Kidney (tissue), 13 donors: ENCODE measurements at regions not wholly inside any gene's neighbourhood (a gene's known extent, or its start where the extent isn't known, plus 50 kb on each side); places are given as distances from the start of the nearest gene placed in this dataset.

ENCODE experiments used
- DNase-seq, 5 donors: peaks; one replicate each; pipeline ENCODE4 v3.0.0-alpha.2; 2013 to 2020
- FAIRE-seq: peaks from 2 replicates; lab custom pipeline; 2012; peaks lifted over from hg19 to GRCh38; lab: Jason Lieb, UNC
- H3K27ac ChIP-seq, 2 donors: one replicate each; pipeline ENCODE4 v1.7.0; 2013; ENCODE audit warnings: low read depth in 2 of 2, low read length in 2 of 2, inconsistent platforms in 1 of 2
- H3K27me3 ChIP-seq: one replicate; pipeline ENCODE4 v1.7.1; 2013; ENCODE audit warnings: low read length, inconsistent platforms; ENCODE audit not compliant: control insufficient read depth, insufficient read depth
- H3K36me3 ChIP-seq, 3 donors: one replicate each; pipeline versions ENCODE4 v1.7.0 to v1.7.1; 2013; ENCODE audit warnings: low read length in 3 of 3, control low read depth in 1 of 3, inconsistent platforms in 1 of 3; ENCODE audit not compliant: insufficient read depth in 3 of 3, control insufficient read depth in 2 of 3
- H3K4me1 ChIP-seq, 3 donors: one replicate each; pipeline versions ENCODE4 v1.7.0 to v1.7.1; 2013; ENCODE audit warnings: low read length in 3 of 3, inconsistent platforms in 1 of 3, low read depth in 1 of 3; ENCODE audit not compliant: control insufficient read depth in 2 of 3, insufficient read depth in 2 of 3
- H3K4me3 ChIP-seq, 3 donors: one replicate each; pipeline versions ENCODE4 v1.7.0 to v1.8.1; 2013; ENCODE audit warnings: low read length in 3 of 3, control low read depth in 1 of 3, inconsistent platforms in 1 of 3
- H3K9ac ChIP-seq, 3 donors: one replicate each; pipeline versions ENCODE4 v1.7.0 to v1.7.1; 2013; ENCODE audit warnings: low read length in 3 of 3, control low read depth in 1 of 3, inconsistent platforms in 1 of 3
- H3K9me3 ChIP-seq, 3 donors: one replicate each; pipeline versions ENCODE4 v1.7.0 to v1.7.1; 2013; ENCODE audit warnings: low read length in 3 of 3, control low read depth in 1 of 3, inconsistent platforms in 1 of 3; ENCODE audit not compliant: control insufficient read depth in 2 of 3, insufficient read depth in 1 of 3
- intact Hi-C: fragments of 100-400 bp; cut with DNase I; formaldehyde crosslinking; loops from one replicate; pipeline ENCODE4 v1.11.1; 2022
- TF ChIP-seq, protein P1 (sequence below): IDR thresholded peaks from 3 replicates; pipeline ENCODE4 v1.5.1; 2012; ENCODE audit warnings: mild to moderate bottlenecking, moderate library complexity, borderline replicate concordance; ENCODE audit not compliant: insufficient read depth; ENCODE audit errors: extremely low read depth
- donor health status: control.
- donor health status: control.
- donor health status: control.
- donor health status: control.
- donor health status: control.
- donor health status: DM: yes; HTN: yes; CAD: no.
- donor health status: Normal renal cell carcinoma (clear cell type).

DNA sequence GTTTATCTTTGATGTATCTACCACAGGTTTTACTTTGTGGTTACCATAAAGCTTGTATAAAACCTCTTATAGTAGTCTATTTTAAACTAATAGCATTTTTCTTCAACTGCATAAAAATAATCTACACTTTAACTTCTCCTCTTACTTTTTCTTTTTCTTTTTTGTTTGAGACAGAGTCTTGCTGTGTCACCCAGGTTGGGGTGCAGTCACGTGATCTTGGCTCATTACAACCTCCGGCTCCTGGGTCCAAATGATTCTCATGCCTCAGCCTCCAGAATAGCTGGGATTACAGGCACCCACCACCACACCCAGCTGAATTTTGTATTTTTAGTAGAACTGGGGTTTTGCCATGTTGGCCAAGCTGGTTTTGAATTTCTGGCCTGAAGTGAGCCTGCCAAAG lies 53.4 kb upstream of the ZKSCAN2 start:
- H3K4me1 ChIP-seq: no peaks in the 10 kb centered on the region
- H3K27ac ChIP-seq: no peak overlapping the region
- FAIRE-seq (no peak), DNase-seq (no peak)
- H3K36me3 ChIP-seq: no peaks in the 10 kb centered on the region
- TF ChIP-seq, protein P1, sequence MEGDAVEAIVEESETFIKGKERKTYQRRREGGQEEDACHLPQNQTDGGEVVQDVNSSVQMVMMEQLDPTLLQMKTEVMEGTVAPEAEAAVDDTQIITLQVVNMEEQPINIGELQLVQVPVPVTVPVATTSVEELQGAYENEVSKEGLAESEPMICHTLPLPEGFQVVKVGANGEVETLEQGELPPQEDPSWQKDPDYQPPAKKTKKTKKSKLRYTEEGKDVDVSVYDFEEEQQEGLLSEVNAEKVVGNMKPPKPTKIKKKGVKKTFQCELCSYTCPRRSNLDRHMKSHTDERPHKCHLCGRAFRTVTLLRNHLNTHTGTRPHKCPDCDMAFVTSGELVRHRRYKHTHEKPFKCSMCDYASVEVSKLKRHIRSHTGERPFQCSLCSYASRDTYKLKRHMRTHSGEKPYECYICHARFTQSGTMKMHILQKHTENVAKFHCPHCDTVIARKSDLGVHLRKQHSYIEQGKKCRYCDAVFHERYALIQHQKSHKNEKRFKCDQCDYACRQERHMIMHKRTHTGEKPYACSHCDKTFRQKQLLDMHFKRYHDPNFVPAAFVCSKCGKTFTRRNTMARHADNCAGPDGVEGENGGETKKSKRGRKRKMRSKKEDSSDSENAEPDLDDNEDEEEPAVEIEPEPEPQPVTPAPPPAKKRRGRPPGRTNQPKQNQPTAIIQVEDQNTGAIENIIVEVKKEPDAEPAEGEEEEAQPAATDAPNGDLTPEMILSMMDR: no peak
- no peaks in the 10 kb centered on the region for H3K27me3 ChIP-seq
- intact Hi-C loops: no loop called here
- no peak overlapping the region for H3K9ac ChIP-seq
- H3K9me3 ChIP-seq: peaks cover 0 to 18% (median 18%) of the 10 kb centered on the region in 3 donors
- no peak overlapping the region for H3K4me3 ChIP-seq
